Activated CD4-positive, alpha-beta T cell treated with anti-CD3 and anti-CD28 coated beads, Interleukin-2, amount 10 ng/mL, durations not matched to agents 24 days and 14 days (primary cell): ENCODE measurements at regions not wholly inside any gene's neighbourhood (a gene's known extent, or its start where the extent isn't known, plus 50 kb on each side); places are given as distances from the start of the nearest gene placed in this dataset.
"Not testable (repeated sequence)": the region's sequence is repeated elsewhere in the genome, so short reads cannot be mapped to it uniquely, and the experiment has no call there.

Experiments
- DNase-seq: peaks from one replicate; pipeline ENCODE4 v3.0.0; 2022
- H3K27ac Mint-ChIP-seq: one replicate; pipeline ENCODE4 v1.8.0; 2022; ENCODE audit warnings: mild to moderate bottlenecking, mixed read lengths
- H3K27me3 Mint-ChIP-seq: one replicate; pipeline ENCODE4 v1.8.0; 2022; ENCODE audit warnings: mixed read lengths
- H3K36me3 Mint-ChIP-seq: one replicate; pipeline ENCODE4 v1.8.0; 2022; ENCODE audit warnings: low read depth, mild to moderate bottlenecking, mixed read lengths
- H3K4me1 Mint-ChIP-seq: one replicate; pipeline ENCODE4 v1.8.0; 2021; ENCODE audit warnings: mixed read lengths
- H3K4me3 Mint-ChIP-seq: one replicate; pipeline ENCODE4 v1.8.0; 2022; ENCODE audit warnings: mild to moderate bottlenecking, moderate library complexity, mixed read lengths
- H3K9me3 Mint-ChIP-seq: one replicate; pipeline ENCODE4 v1.8.0; 2021; ENCODE audit warnings: mixed read lengths
- intact Hi-C: fragments of 100-400 bp; cut with micrococcal nuclease; formaldehyde crosslinking; loops from one replicate; pipeline ENCODE4 v1.15.1; 2023

- Mint-ChIP-seq H3K4me3 (no peak overlapping the region), H3K36me3 (no peaks in the 10 kb centered on the region), H3K27ac (no peak overlapping the region), H3K27me3 (no peaks in the 10 kb centered on the region), H3K4me1 (peaks cover 26% of the 10 kb centered on the region), H3K9me3 (peaks cover 4% of the 10 kb centered on the region)
- DNase-seq: peak; percentile 47
- intact Hi-C loops: no loop called here
These were observed 131.2 kb downstream of the HS3ST3B1 start for GRCh38 chr17:14432079-14432478.

- peaks cover 5% of the 10 kb centered on the region for H3K9me3 Mint-ChIP-seq
- intact Hi-C loops: loop anchor here (5.0 kb wide), 4 partner anchors 37 to 227 kb away; partner anchors contain the start of gene HS3ST3B1
- DNase-seq: peak; percentile 51
- H3K36me3 Mint-ChIP-seq: no peaks in the 10 kb centered on the region
- H3K4me1 Mint-ChIP-seq: peaks cover 33% of the 10 kb centered on the region
- H3K27ac Mint-ChIP-seq: peak overlapping the region; percentile 81
- peak overlapping the region; percentile 63 for H3K4me3 Mint-ChIP-seq
- H3K27me3 Mint-ChIP-seq: no peaks in the 10 kb centered on the region
These were observed 128.2 kb downstream of the HS3ST3B1 start for GRCh38 chr17:14429084-14429483.

GRCh38 chr17:14428648-14429029 is 127.8 kb downstream of the HS3ST3B1 start:
- peak overlapping the region; percentile 81 for H3K27ac Mint-ChIP-seq
- intact Hi-C loops: loop anchor here (5.0 kb wide), 4 partner anchors 36 to 226 kb away; partner anchors contain the start of gene HS3ST3B1
- H3K36me3 Mint-ChIP-seq: no peaks in the 10 kb centered on the region
- H3K27me3 Mint-ChIP-seq: no peaks in the 10 kb centered on the region
- peak; percentile 73 for DNase-seq
- peaks cover 7% of the 10 kb centered on the region for H3K9me3 Mint-ChIP-seq
- peaks cover 33% of the 10 kb centered on the region for H3K4me1 Mint-ChIP-seq
- peak overlapping the region; percentile 63 for H3K4me3 Mint-ChIP-seq

- Mint-ChIP-seq H3K4me1 (peaks cover 33% of the 10 kb centered on the region), H3K4me3 (peak overlapping the region; percentile 63), H3K9me3 (peaks cover 7% of the 10 kb centered on the region), H3K27ac (peak overlapping the region; percentile 81), H3K27me3 (no peaks in the 10 kb centered on the region), H3K36me3 (no peaks in the 10 kb centered on the region)
- intact Hi-C loops: loop anchor here (5.0 kb wide), 4 partner anchors 36 to 226 kb away; partner anchors contain the start of gene HS3ST3B1
- peak; percentile 85 for DNase-seq
These were observed 127.2 kb downstream of the HS3ST3B1 start for GRCh38 chr17:14427900-14428647.

- intact Hi-C loops, H3K9me3 Mint-ChIP-seq, H3K36me3 Mint-ChIP-seq, H3K27me3 Mint-ChIP-seq, H3K27ac Mint-ChIP-seq, H3K4me3 Mint-ChIP-seq: not testable (repeated sequence)
- H3K4me1 Mint-ChIP-seq: peaks cover 18% of the 10 kb centered on the region
- peak; percentile 19 for DNase-seq
These were observed 122.3 kb downstream of the HS3ST3B1 start for GRCh38 chr17:14423156-14423555.

- intact Hi-C loops: no loop called here
- Mint-ChIP-seq H3K36me3 (no peaks in the 10 kb centered on the region), H3K4me1 (peaks cover 1% of the 10 kb centered on the region), H3K4me3 (no peak overlapping the region), H3K27ac (no peak overlapping the region), H3K9me3 (peaks cover 6% of the 10 kb centered on the region), H3K27me3 (peaks cover 10% of the 10 kb centered on the region)
- peak; percentile 10 for DNase-seq
These were observed 116.5 kb downstream of the HS3ST3B1 start for GRCh38 chr17:14417336-14417735.

- Mint-ChIP-seq H3K27me3 (no peaks in the 10 kb centered on the region), H3K4me1 (peaks cover 9% of the 10 kb centered on the region), H3K4me3 (no peak overlapping the region), H3K9me3 (peaks cover 12% of the 10 kb centered on the region), H3K36me3 (no peaks in the 10 kb centered on the region), H3K27ac (no peak overlapping the region)
- peak; percentile 26 for DNase-seq
- intact Hi-C loops: no loop called here
These were observed 108.4 kb downstream of the HS3ST3B1 start for GRCh38 chr17:14409292-14409691.

- no peak overlapping the region for H3K4me3 Mint-ChIP-seq
- H3K27me3 Mint-ChIP-seq: no peaks in the 10 kb centered on the region
- peaks cover 20% of the 10 kb centered on the region for H3K4me1 Mint-ChIP-seq
- H3K9me3 Mint-ChIP-seq: peaks cover 20% of the 10 kb centered on the region
- intact Hi-C loops: no loop called here
- H3K36me3 Mint-ChIP-seq: no peaks in the 10 kb centered on the region
- H3K27ac Mint-ChIP-seq: no peak overlapping the region
- no peak for DNase-seq
These were observed 106.7 kb downstream of the HS3ST3B1 start for GRCh38 chr17:14407541-14407940.

GRCh38 chr17:14405189-14405588 is 104.3 kb downstream of the HS3ST3B1 start:
- Mint-ChIP-seq H3K27ac (peak overlapping the region; percentile 2), H3K9me3 (peaks cover 23% of the 10 kb centered on the region), H3K36me3 (peaks cover 2% of the 10 kb centered on the region), H3K4me3 (no peak overlapping the region), H3K27me3 (no peaks in the 10 kb centered on the region), H3K4me1 (peaks cover 20% of the 10 kb centered on the region)
- no peak for DNase-seq
- intact Hi-C loops: no loop called here
